ENCODE measurements at regions not wholly inside any gene's neighbourhood (a gene's known extent, or its start where the extent isn't known, plus 50 kb on each side); places are given as distances from the start of the nearest gene placed in this dataset.

- Mint-ChIP-seq H3K9me3 (peaks cover 6% of the 10 kb centered on the region), H3K4me1 (peaks cover 14% of the 10 kb centered on the region), H3K36me3 (ENCODE audit: low read depth) (no peaks in the 10 kb centered on the region), H3K4me3 (no peak overlapping the region), H3K27me3 (ENCODE audit: low read depth, poor library complexity) (peaks cover 36% of the 10 kb centered on the region), H3K27ac (no peak overlapping the region)
- no peak for DNase-seq
- no peak for TF ChIP-seq CTCF (IDR thresholded peaks at IDR 0.05)
Measured at GRCh38 chr2:241948299-241948897, 78.9 kb downstream of the RTP5 start.

DNA sequence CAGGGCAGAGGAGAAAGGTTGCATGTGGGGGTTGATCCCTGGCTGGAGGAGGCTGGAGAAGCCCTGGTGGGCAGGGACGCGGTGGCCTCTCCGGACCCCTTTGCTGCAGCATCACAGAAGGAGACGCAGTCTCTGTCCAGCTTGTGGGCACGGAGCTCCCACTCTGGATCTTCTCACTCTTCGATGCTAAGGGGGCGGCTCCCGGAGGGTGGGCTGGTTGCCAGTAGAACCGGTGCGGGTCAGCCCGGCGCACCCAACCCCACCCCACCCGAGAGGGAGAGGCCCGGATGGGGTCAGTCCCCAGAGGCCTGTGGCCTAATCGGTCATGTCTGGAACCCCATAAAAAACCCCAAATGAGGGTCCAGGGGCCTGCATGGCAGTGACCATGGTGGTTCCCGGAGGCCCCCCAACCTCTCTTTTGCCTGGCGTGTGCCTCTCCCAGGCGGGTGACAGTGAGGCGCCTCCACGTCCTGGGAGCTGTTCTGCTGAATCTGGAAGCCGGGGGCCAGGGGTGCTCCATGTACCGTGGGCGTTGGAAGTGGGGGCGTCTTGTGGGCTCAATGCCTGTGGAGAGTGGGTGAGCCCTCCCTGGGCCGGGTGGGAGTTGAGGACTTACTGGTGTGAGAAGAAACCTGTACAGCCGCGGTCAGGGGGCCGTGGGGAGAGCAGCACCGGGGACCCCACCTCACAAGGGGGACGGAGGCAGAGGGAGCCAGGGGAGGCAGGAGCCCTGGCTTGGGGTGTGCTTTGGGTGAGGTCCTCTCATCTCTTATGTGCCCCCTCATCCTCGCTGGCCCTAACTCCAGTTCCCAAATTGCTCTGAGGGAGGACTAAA is 79.6 kb downstream of the RTP5 start:
- H3K27me3 Mint-ChIP-seq (ENCODE audit: low read depth, poor library complexity) = peaks cover 36% of the 10 kb centered on the region

GRCh38 chr2:241949736-241950412 is 80.3 kb downstream of the RTP5 start:
- peaks cover 6% of the 10 kb centered on the region for H3K9me3 Mint-ChIP-seq
- no peak for TF ChIP-seq CTCF (IDR thresholded peaks at IDR 0.05)
- no peak for DNase-seq
- H3K27ac Mint-ChIP-seq = no peak overlapping the region
- H3K4me3 Mint-ChIP-seq = no peak overlapping the region
- H3K27me3 Mint-ChIP-seq (ENCODE audit: low read depth, poor library complexity) = peaks cover 40% of the 10 kb centered on the region
- no peaks in the 10 kb centered on the region for H3K36me3 Mint-ChIP-seq (ENCODE audit: low read depth)
- peaks cover 14% of the 10 kb centered on the region for H3K4me1 Mint-ChIP-seq

More for the DNA sequence above, 79.6 kb downstream of the RTP5 start:
- Mint-ChIP-seq H3K27ac (no peak overlapping the region), H3K36me3 (ENCODE audit: low read depth) (no peaks in the 10 kb centered on the region), H3K4me1 (peaks cover 14% of the 10 kb centered on the region), H3K9me3 (peaks cover 6% of the 10 kb centered on the region), H3K4me3 (no peak overlapping the region)
- TF ChIP-seq CTCF (IDR thresholded peaks at IDR 0.05) = no peak
- no peak for DNase-seq

DNA sequence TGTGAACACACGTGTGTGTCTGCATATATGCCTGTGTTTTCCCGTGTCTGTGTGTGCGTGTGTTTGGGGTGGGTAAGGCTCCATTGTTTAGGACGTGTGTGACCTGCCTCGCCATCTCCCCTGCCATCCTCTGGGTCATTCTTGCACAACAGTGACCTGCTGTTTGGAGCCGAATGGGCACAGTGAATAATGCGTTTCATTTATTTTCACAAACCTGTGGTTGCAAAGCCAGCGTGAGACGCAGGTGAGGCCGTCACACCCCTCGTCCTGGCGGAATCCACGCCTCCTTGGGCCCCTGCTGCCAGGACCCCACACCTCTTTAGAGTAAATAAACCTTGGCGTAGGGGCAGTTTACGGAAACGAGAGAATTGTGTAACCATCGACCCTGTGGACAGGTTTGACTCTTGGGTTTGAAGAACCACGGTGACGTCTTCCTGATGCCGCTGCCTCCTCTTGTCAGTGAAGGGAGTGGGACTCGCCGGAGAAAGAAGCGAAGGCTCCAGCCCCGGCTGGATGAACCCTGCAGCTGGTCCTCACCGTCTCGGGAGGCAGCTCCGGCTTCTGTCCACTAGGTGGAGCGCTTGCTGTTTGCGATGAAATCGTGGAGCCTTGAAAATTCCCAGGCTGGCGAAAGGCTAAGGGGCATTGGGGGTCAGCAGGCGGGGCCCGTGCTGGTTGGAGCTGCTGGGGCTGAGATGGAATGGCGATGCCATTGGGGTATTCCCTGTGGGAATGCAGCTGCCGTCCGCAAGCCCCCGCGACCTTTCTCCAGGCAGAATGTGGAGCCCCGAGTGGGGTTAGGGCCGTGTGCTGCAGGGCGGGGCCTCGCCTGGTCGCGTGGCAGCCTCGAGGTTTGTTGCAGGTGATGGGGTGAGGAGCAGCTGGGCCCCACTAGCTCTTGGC is 81.1 kb downstream of the RTP5 start:
- peaks cover 4% of the 10 kb centered on the region for H3K9me3 Mint-ChIP-seq
- peaks cover 15% of the 10 kb centered on the region for H3K4me1 Mint-ChIP-seq
- peak; percentile 93 for DNase-seq
- H3K27me3 Mint-ChIP-seq (ENCODE audit: low read depth, poor library complexity) = peaks cover 34% of the 10 kb centered on the region
- H3K36me3 Mint-ChIP-seq (ENCODE audit: low read depth) = no peaks in the 10 kb centered on the region
- no peak overlapping the region for H3K4me3 Mint-ChIP-seq
- H3K27ac Mint-ChIP-seq = no peak overlapping the region
- TF ChIP-seq CTCF (IDR thresholded peaks at IDR 0.05) = peak; percentile 86

GRCh38 chr2:241951316-241951700 is 81.8 kb downstream of the RTP5 start:
- no peak for DNase-seq
- H3K4me1 Mint-ChIP-seq = peaks cover 10% of the 10 kb centered on the region
- H3K36me3 Mint-ChIP-seq (ENCODE audit: low read depth) = no peaks in the 10 kb centered on the region
- H3K9me3 Mint-ChIP-seq = no peaks in the 10 kb centered on the region
- H3K4me3 Mint-ChIP-seq = no peak overlapping the region
- TF ChIP-seq CTCF (IDR thresholded peaks at IDR 0.05) = no peak
- H3K27ac Mint-ChIP-seq = no peak overlapping the region
- peaks cover 27% of the 10 kb centered on the region for H3K27me3 Mint-ChIP-seq (ENCODE audit: low read depth, poor library complexity)

Data from nephron progenitor cell (in vitro differentiated cells).